ENCODE measurements at regions not wholly inside any gene's neighbourhood (a gene's known extent, or its start where the extent isn't known, plus 50 kb on each side); places are given as distances from the start of the nearest gene placed in this dataset.

- TF ChIP-seq CTCF (IDR thresholded peaks at IDR 0.05) (no peak), POLR2A (IDR thresholded peaks at IDR 0.05) (no peak)
Measured at GRCh38 chr13:92951273-92951890, 275.2 kb upstream of the GPC6 start.

All from body of pancreas (tissue), 4 donors.